Neural progenitor cell (in vitro differentiated cells): ENCODE measurements at regions not wholly inside any gene's neighbourhood (a gene's known extent, or its start where the extent isn't known, plus 50 kb on each side); places are given as distances from the start of the nearest gene placed in this dataset.
"Not testable (repeated sequence)": the region's sequence is repeated elsewhere in the genome, so short reads cannot be mapped to it uniquely, and the experiment has no call there.

Source experiments
- CTCF ChIP-seq: fragments of 200-600 bp; sonication (generic); IDR thresholded peaks from 2 replicates; pipeline ENCODE4 v1.5.1; 2017; ENCODE audit warnings: antibody characterized with exemption, mild to moderate bottlenecking
- EZH2phosphoT487 ChIP-seq: fragments of 200-600 bp; sonication (generic); IDR thresholded peaks from 2 replicates; pipeline ENCODE4 v1.6.1; 2017; ENCODE audit warnings: antibody characterized with exemption

GRCh38 chr13:52211416-52211776, 52.0 kb upstream of the NEK3 start:
- TF ChIP-seq CTCF, EZH2phosphoT487: not testable (repeated sequence)
